ENCODE measurements at regions not wholly inside any gene's neighbourhood (a gene's known extent, or its start where the extent isn't known, plus 50 kb on each side); places are given as distances from the start of the nearest gene placed in this dataset.

GRCh38 chr4:85370400-85371032 is 104.4 kb upstream of the ARHGAP24 start:
- TF ChIP-seq CTCF (IDR thresholded peaks at IDR 0.05; ENCODE audit: low read length) = peak; percentile 88
- TF ChIP-seq EZH2 (IDR thresholded peaks at IDR 0.05; ENCODE audit: borderline replicate concordance, low read length) = no peak

GRCh38 chr4:85372966-85373365 is 102.0 kb upstream of the ARHGAP24 start:
- TF ChIP-seq CTCF (IDR thresholded peaks at IDR 0.05; ENCODE audit: low read length) (no peak), EZH2 (IDR thresholded peaks at IDR 0.05; ENCODE audit: borderline replicate concordance, low read length) (no peak)
- Histone ChIP-seq H3K27ac (ENCODE audit: low read depth, low read length, poor library complexity, severe bottlenecking) (no peak overlapping the region), H3K9me2 (ENCODE audit: low read depth, low read length) (no peaks in the 10 kb centered on the region), H3K27me3 (ENCODE audit: insufficient read depth, low read length) (no peaks in the 10 kb centered on the region), H2AFZ (ENCODE audit: low read length) (no peak overlapping the region), H4K20me1 (ENCODE audit: insufficient read depth, low read length) (no peaks in the 10 kb centered on the region), H3F3A (ENCODE audit: insufficient read depth, low read length) (no peaks in the 10 kb centered on the region), H3K79me2 (ENCODE audit: insufficient read depth, low read length) (no peaks in the 10 kb centered on the region), H3K9ac (ENCODE audit: low read length) (no peak overlapping the region), H3K4me1 (ENCODE audit: insufficient read depth, low read length, severe bottlenecking) (peaks cover 42% of the 10 kb centered on the region), H3K36me3 (ENCODE audit: insufficient read depth, low read length) (no peaks in the 10 kb centered on the region), H3K4me3 (ENCODE audit: low read depth, low read length, poor library complexity, severe bottlenecking) (no peak overlapping the region), H3K9me3 (ENCODE audit: low read length) (no peaks in the 10 kb centered on the region), H3K4me2 (ENCODE audit: low read length) (no peak overlapping the region)

More at GRCh38 chr4:85370400-85371032, 104.4 kb upstream of the ARHGAP24 start:
- Histone ChIP-seq H3K9me3 (ENCODE audit: low read length) (no peaks in the 10 kb centered on the region), H3K4me2 (ENCODE audit: low read length) (peak overlapping the region; percentile 38; the same call in 1 of the 2 replicates), H4K20me1 (ENCODE audit: insufficient read depth, low read length) (no peaks in the 10 kb centered on the region), H3K9ac (ENCODE audit: low read length) (peak overlapping the region; percentile 17; the same call in 1 of the 2 replicates), H3K4me3 (ENCODE audit: low read depth, low read length, poor library complexity, severe bottlenecking) (no peak overlapping the region), H3K36me3 (ENCODE audit: insufficient read depth, low read length) (no peaks in the 10 kb centered on the region), H3K27me3 (ENCODE audit: insufficient read depth, low read length) (no peaks in the 10 kb centered on the region), H3K79me2 (ENCODE audit: insufficient read depth, low read length) (no peaks in the 10 kb centered on the region), H3K9me2 (ENCODE audit: low read depth, low read length) (no peaks in the 10 kb centered on the region), H3K4me1 (ENCODE audit: insufficient read depth, low read length, severe bottlenecking) (peaks cover 42% of the 10 kb centered on the region), H2AFZ (ENCODE audit: low read length) (0 out of 2 replicates have a peak overlapping the region, but pooled peaks have one; percentile 4), H3K27ac (ENCODE audit: low read depth, low read length, poor library complexity, severe bottlenecking) (peak overlapping the region; percentile 86), H3F3A (ENCODE audit: insufficient read depth, low read length) (no peaks in the 10 kb centered on the region)

GRCh38 chr4:85376285-85376684 is 98.7 kb upstream of the ARHGAP24 start:
- Histone ChIP-seq H3K36me3 (ENCODE audit: insufficient read depth, low read length) (no peaks in the 10 kb centered on the region), H4K20me1 (ENCODE audit: insufficient read depth, low read length) (no peaks in the 10 kb centered on the region), H3K9me3 (ENCODE audit: low read length) (no peaks in the 10 kb centered on the region), H3K4me2 (ENCODE audit: low read length) (no peak overlapping the region), H3K27ac (ENCODE audit: low read depth, low read length, poor library complexity, severe bottlenecking) (no peak overlapping the region), H3K27me3 (ENCODE audit: insufficient read depth, low read length) (no peaks in the 10 kb centered on the region), H3K4me3 (ENCODE audit: low read depth, low read length, poor library complexity, severe bottlenecking) (no peak overlapping the region), H3F3A (ENCODE audit: insufficient read depth, low read length) (no peaks in the 10 kb centered on the region), H3K9ac (ENCODE audit: low read length) (no peak overlapping the region), H3K9me2 (ENCODE audit: low read depth, low read length) (no peaks in the 10 kb centered on the region), H3K4me1 (ENCODE audit: insufficient read depth, low read length, severe bottlenecking) (peaks cover 10% of the 10 kb centered on the region), H3K79me2 (ENCODE audit: insufficient read depth, low read length) (no peaks in the 10 kb centered on the region), H2AFZ (ENCODE audit: low read length) (no peak overlapping the region)
- TF ChIP-seq CTCF (IDR thresholded peaks at IDR 0.05; ENCODE audit: low read length) (no peak), EZH2 (IDR thresholded peaks at IDR 0.05; ENCODE audit: borderline replicate concordance, low read length) (no peak)
